Fibroblast of villous mesenchyme (primary cell): ENCODE measurements at regions not wholly inside any gene's neighbourhood (a gene's known extent, or its start where the extent isn't known, plus 50 kb on each side); places are given as distances from the start of the nearest gene placed in this dataset.
"Not testable (repeated sequence)": the region's sequence is repeated elsewhere in the genome, so short reads cannot be mapped to it uniquely, and the experiment has no call there.

Source experiments
- DNase-seq: peaks from one replicate; pipeline ENCODE4 v3.0.0-alpha.2; 2010; ENCODE audit warnings: low read depth
- H3K4me3 ChIP-seq: 2 replicates; pipeline ENCODE4 v1.5.1; 2011; ENCODE audit warnings: low read depth, mild to moderate bottlenecking, low read length
- CTCF ChIP-seq: IDR thresholded peaks from 2 replicates; pipeline ENCODE4 v1.5.1; 2012; ENCODE audit warnings: low read depth, mild to moderate bottlenecking, low read length; ENCODE audit not compliant: insufficient read depth

- no peak for TF ChIP-seq CTCF
- no peak overlapping the region for H3K4me3 ChIP-seq
- DNase-seq = peak; percentile 14
Measured at GRCh38 chr1:243963571-243963970, 87.5 kb upstream of the ZBTB18 start.

- no peak overlapping the region for H3K4me3 ChIP-seq
- no peak for DNase-seq
- TF ChIP-seq CTCF = no peak
Measured at GRCh38 chr1:243962541-243962940, 88.5 kb upstream of the ZBTB18 start.

GRCh38 chr1:243959998-243960397 lies 91.1 kb upstream of the ZBTB18 start:
- no peak for TF ChIP-seq CTCF
- DNase-seq = no peak
- no peak overlapping the region for H3K4me3 ChIP-seq

GRCh38 chr1:243957141-243957540 lies 93.9 kb upstream of the ZBTB18 start:
- no peak for TF ChIP-seq CTCF

GRCh38 chr1:243956450-243956849 lies 94.6 kb upstream of the ZBTB18 start:
- DNase-seq = no peak
- TF ChIP-seq CTCF = no peak
- H3K4me3 ChIP-seq = no peak overlapping the region

More at GRCh38 chr1:243957141-243957540, 93.9 kb upstream of the ZBTB18 start:
- no peak for DNase-seq
- no peak overlapping the region for H3K4me3 ChIP-seq

GRCh38 chr1:243951207-243951606 lies 99.9 kb upstream of the ZBTB18 start:
- not testable (repeated sequence) for DNase-seq, H3K4me3 ChIP-seq

- TF ChIP-seq CTCF = no peak
- no peak overlapping the region for H3K4me3 ChIP-seq
- peak; percentile 59 for DNase-seq
Measured at GRCh38 chr1:243950166-243950565, 100.1 kb upstream of the AKT3 start.
